ENCODE measurements at regions not wholly inside any gene's neighbourhood (a gene's known extent, or its start where the extent isn't known, plus 50 kb on each side); places are given as distances from the start of the nearest gene placed in this dataset.

DNA sequence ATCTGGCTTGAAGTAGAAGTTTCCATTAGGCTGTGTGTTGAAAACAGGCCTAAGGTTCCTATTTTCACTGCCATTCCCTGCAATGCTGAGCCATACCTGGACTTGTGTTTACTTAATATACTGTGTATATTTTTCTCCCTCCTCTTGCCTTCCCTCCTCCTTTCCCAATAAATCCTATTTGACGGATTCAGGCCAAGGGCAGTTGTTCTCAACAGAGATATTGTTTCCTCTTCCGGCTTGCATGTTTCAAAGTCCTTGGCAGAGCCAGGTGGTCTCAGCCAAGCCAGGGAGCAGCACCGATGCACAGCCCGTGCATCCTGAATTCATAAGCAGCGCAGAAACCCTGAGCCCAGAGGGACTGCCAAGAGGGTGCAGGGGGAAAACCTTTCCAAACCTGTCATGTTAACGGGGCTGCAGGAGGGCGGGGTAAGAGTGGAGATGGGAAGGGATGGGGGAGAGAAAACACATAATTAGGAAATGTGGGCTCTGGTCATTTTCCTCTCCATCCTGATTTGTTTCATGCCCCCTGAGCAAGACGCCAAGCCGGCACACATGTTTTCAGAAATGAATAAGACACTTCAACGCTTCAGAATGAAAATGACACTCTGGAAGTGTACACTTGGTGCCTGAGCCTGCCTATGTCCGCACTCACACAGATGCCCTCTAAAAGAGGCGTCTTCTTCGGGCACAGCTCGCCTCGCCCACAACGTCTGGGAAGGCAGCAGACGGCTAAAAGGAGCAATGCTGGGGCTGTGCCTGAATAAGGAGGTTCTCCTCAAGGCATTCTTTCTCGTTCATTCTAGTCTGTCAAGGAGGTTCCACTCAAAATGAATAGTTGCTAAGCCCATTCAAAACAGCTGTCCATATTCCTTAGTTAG is 149.3 kb upstream of the UBL3 start:
- Histone ChIP-seq H3K79me1 (ENCODE audit: low read depth, low read length) (no peaks in the 10 kb centered on the region), H3K4me3 (ENCODE audit: low read length in 2 of 2) (no peak overlapping the region), H3K27me3 (ENCODE audit: control insufficient read depth in 3 of 3, insufficient read depth in 3 of 3, low read depth in 1 of 3, low read length in 3 of 3) (no peaks in the 10 kb centered on the region), H3K14ac (ENCODE audit: low read length) (no peak overlapping the region), H3K27ac (replicated peaks; ENCODE audit: low read length) (no peak overlapping the region), H2AK5ac (ENCODE audit: low read depth, low read length) (no peak overlapping the region), H2BK15ac (ENCODE audit: low read length) (no peak overlapping the region), H2BK5ac (ENCODE audit: low read length) (no peak overlapping the region), H3K4me2 (ENCODE audit: insufficient read depth, low read length, poor library complexity, severe bottlenecking) (no peak overlapping the region), H4K91ac (ENCODE audit: low read depth, low read length, poor library complexity) (no peak overlapping the region), H3K18ac (ENCODE audit: low read length) (no peak overlapping the region), H3K4ac (ENCODE audit: low read length) (no peak overlapping the region), H2AFZ (ENCODE audit: low read length) (no peak overlapping the region), H3K23ac (ENCODE audit: low read depth, low read length, poor library complexity) (no peak overlapping the region), H3K4me1 (ENCODE audit: control insufficient read depth in 2 of 2, insufficient read depth in 1 of 2, low read depth in 1 of 2, low read length in 2 of 2) (peaks cover 0 to 2% of the 10 kb centered on the region in 2 donors), H3K36me3 (replicated peaks in 1 of 2; ENCODE audit: control insufficient read depth in 2 of 2, insufficient read depth in 2 of 2, low read length in 2 of 2) (no peaks in the 10 kb centered on the region), H3K9me3 (replicated peaks in 1 of 2; ENCODE audit: control insufficient read depth in 2 of 2, insufficient read depth in 1 of 2, low read depth in 1 of 2, low read length in 2 of 2) (no peaks in the 10 kb centered on the region), H2BK12ac (ENCODE audit: low read length) (no peak overlapping the region), H3K9ac (ENCODE audit: low read depth, low read length, poor library complexity) (no peak overlapping the region), H2BK120ac (ENCODE audit: low read depth, low read length) (no peak overlapping the region), H4K8ac (ENCODE audit: low read depth, low read length) (no peak overlapping the region)
- WGBS, 2 donors (ENCODE audit: extremely low coverage in 2 of 2, insufficient read length in 2 of 2, insufficient replicate concordance in 1 of 2) = no CpG with 5 or more reads among the region's 18 CpGs
- no peak for DNase-seq (ENCODE audit: low spot score)

- Histone ChIP-seq H2AK5ac (ENCODE audit: low read depth, low read length) (no peak overlapping the region), H3K9me3 (replicated peaks in 1 of 2; ENCODE audit: control insufficient read depth in 2 of 2, insufficient read depth in 1 of 2, low read depth in 1 of 2, low read length in 2 of 2) (no peaks in the 10 kb centered on the region), H2BK120ac (ENCODE audit: low read depth, low read length) (no peak overlapping the region), H4K8ac (ENCODE audit: low read depth, low read length) (no peak overlapping the region), H3K14ac (ENCODE audit: low read length) (no peak overlapping the region), H3K23ac (ENCODE audit: low read depth, low read length, poor library complexity) (no peak overlapping the region), H2BK5ac (ENCODE audit: low read length) (no peak overlapping the region), H3K4me1 (ENCODE audit: control insufficient read depth in 2 of 2, insufficient read depth in 1 of 2, low read depth in 1 of 2, low read length in 2 of 2) (peaks cover 0 to 2% of the 10 kb centered on the region in 2 donors), H4K91ac (ENCODE audit: low read depth, low read length, poor library complexity) (no peak overlapping the region), H2BK12ac (ENCODE audit: low read length) (no peak overlapping the region), H3K18ac (ENCODE audit: low read length) (no peak overlapping the region), H2AFZ (ENCODE audit: low read length) (no peak overlapping the region), H2BK15ac (ENCODE audit: low read length) (no peak overlapping the region), H3K79me1 (ENCODE audit: low read depth, low read length) (no peaks in the 10 kb centered on the region), H3K4ac (ENCODE audit: low read length) (no peak overlapping the region), H3K36me3 (replicated peaks in 1 of 2; ENCODE audit: control insufficient read depth in 2 of 2, insufficient read depth in 2 of 2, low read length in 2 of 2) (no peaks in the 10 kb centered on the region), H3K27me3 (ENCODE audit: control insufficient read depth in 3 of 3, insufficient read depth in 3 of 3, low read depth in 1 of 3, low read length in 3 of 3) (no peaks in the 10 kb centered on the region), H3K4me2 (ENCODE audit: insufficient read depth, low read length, poor library complexity, severe bottlenecking) (no peak overlapping the region), H3K27ac (replicated peaks; ENCODE audit: low read length) (no peak overlapping the region), H3K4me3 (ENCODE audit: low read length in 2 of 2) (no peak overlapping the region), H3K9ac (ENCODE audit: low read depth, low read length, poor library complexity) (no peak overlapping the region)
- WGBS, 2 donors (ENCODE audit: extremely low coverage in 2 of 2, insufficient read length in 2 of 2, insufficient replicate concordance in 1 of 2) = no CpG with 5 or more reads among the region's 8 CpGs
- DNase-seq (ENCODE audit: low spot score) = no peak
Observed at GRCh38 chr13:29996316-29996715, 145.9 kb upstream of the UBL3 start.

DNA sequence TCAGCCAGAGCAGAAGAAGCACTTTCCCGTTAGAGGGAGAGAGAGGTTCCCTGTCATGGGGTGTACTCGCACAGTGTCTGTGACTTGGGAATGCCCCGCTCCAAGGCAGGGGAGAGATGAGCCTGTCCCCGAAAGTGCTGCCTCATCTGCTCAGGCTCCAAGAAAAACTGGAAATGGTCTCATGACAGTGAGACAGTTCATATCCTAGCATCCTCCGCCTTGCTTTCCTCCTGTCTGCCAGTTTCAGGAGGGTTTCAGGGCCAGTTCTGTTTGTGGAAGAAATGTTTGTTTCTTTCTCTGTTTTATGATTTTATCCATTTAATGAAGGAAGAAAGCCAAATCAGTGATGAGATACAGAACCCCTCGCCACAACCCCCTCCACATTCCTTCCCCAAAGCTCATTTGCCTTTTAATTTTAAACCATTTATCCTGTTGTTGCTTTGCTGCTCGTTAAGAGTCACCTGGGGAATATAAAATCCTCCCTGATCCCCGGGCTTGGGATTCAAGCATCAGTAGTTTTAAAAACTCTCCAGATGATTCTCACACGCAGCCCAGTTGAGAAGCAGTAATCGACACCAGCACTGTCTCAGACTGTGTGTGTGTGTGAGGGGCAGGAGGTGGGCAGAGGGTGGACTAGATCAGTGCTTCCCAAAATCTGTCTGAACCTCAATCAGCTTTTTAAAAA is 144.6 kb upstream of the UBL3 start:
- Histone ChIP-seq H3K4me1 (ENCODE audit: control insufficient read depth in 2 of 2, insufficient read depth in 1 of 2, low read depth in 1 of 2, low read length in 2 of 2) (peaks cover 0 to 2% of the 10 kb centered on the region in 2 donors), H4K91ac (ENCODE audit: low read depth, low read length, poor library complexity) (no peak overlapping the region), H3K79me1 (ENCODE audit: low read depth, low read length) (no peaks in the 10 kb centered on the region), H3K23ac (ENCODE audit: low read depth, low read length, poor library complexity) (no peak overlapping the region), H2BK5ac (ENCODE audit: low read length) (no peak overlapping the region), H2BK15ac (ENCODE audit: low read length) (no peak overlapping the region), H2AFZ (ENCODE audit: low read length) (no peak overlapping the region), H3K4me3 (ENCODE audit: low read length in 2 of 2) (no peak overlapping the region), H4K8ac (ENCODE audit: low read depth, low read length) (no peak overlapping the region), H2AK5ac (ENCODE audit: low read depth, low read length) (no peak overlapping the region), H3K18ac (ENCODE audit: low read length) (peak overlapping the region; percentile 32), H3K4ac (ENCODE audit: low read length) (no peak overlapping the region), H3K9ac (ENCODE audit: low read depth, low read length, poor library complexity) (no peak overlapping the region), H2BK120ac (ENCODE audit: low read depth, low read length) (no peak overlapping the region), H3K36me3 (replicated peaks in 1 of 2; ENCODE audit: control insufficient read depth in 2 of 2, insufficient read depth in 2 of 2, low read length in 2 of 2) (no peaks in the 10 kb centered on the region), H2BK12ac (ENCODE audit: low read length) (no peak overlapping the region), H3K27ac (replicated peaks; ENCODE audit: low read length) (no peak overlapping the region), H3K14ac (ENCODE audit: low read length) (no peak overlapping the region), H3K4me2 (ENCODE audit: insufficient read depth, low read length, poor library complexity, severe bottlenecking) (no peak overlapping the region), H3K9me3 (replicated peaks in 1 of 2; ENCODE audit: control insufficient read depth in 2 of 2, insufficient read depth in 1 of 2, low read depth in 1 of 2, low read length in 2 of 2) (no peaks in the 10 kb centered on the region), H3K27me3 (ENCODE audit: control insufficient read depth in 3 of 3, insufficient read depth in 3 of 3, low read depth in 1 of 3, low read length in 3 of 3) (no peaks in the 10 kb centered on the region)
- no CpG with 5 or more reads among the region's 10 CpGs for WGBS, 2 donors (ENCODE audit: extremely low coverage in 2 of 2, insufficient read length in 2 of 2, insufficient replicate concordance in 1 of 2)
- DNase-seq (ENCODE audit: low spot score) = no peak

GRCh38 chr13:29993716-29994488 is 143.5 kb upstream of the UBL3 start:
- H3K9ac ChIP-seq (ENCODE audit: low read depth, low read length, poor library complexity) = no peak overlapping the region
- H3K18ac ChIP-seq (ENCODE audit: low read length) = no peak overlapping the region
- peaks cover 0 to 2% of the 10 kb centered on the region in 2 donors for H3K4me1 ChIP-seq (ENCODE audit: control insufficient read depth in 2 of 2, insufficient read depth in 1 of 2, low read depth in 1 of 2, low read length in 2 of 2)
- H3K27ac ChIP-seq (replicated peaks; ENCODE audit: low read length) = no peak overlapping the region
- H4K8ac ChIP-seq (ENCODE audit: low read depth, low read length) = no peak overlapping the region
- H3K79me1 ChIP-seq (ENCODE audit: low read depth, low read length) = no peaks in the 10 kb centered on the region
- WGBS, 2 donors (ENCODE audit: extremely low coverage in 2 of 2, insufficient read length in 2 of 2, insufficient replicate concordance in 1 of 2) = no CpG with 5 or more reads among the region's 12 CpGs
- no peak overlapping the region for H2BK15ac ChIP-seq (ENCODE audit: low read length)
- no peak for DNase-seq (ENCODE audit: low spot score)
- no peaks in the 10 kb centered on the region for H3K36me3 ChIP-seq (replicated peaks in 1 of 2; ENCODE audit: control insufficient read depth in 2 of 2, insufficient read depth in 2 of 2, low read length in 2 of 2)
- H3K4me3 ChIP-seq (ENCODE audit: low read length in 2 of 2) = no peak overlapping the region
- H4K91ac ChIP-seq (ENCODE audit: low read depth, low read length, poor library complexity) = no peak overlapping the region
- no peak overlapping the region for H2BK5ac ChIP-seq (ENCODE audit: low read length)
- H3K14ac ChIP-seq (ENCODE audit: low read length) = no peak overlapping the region
- no peaks in the 10 kb centered on the region for H3K27me3 ChIP-seq (ENCODE audit: control insufficient read depth in 3 of 3, insufficient read depth in 3 of 3, low read depth in 1 of 3, low read length in 3 of 3)
- no peak overlapping the region for H2AFZ ChIP-seq (ENCODE audit: low read length)
- H2BK12ac ChIP-seq (ENCODE audit: low read length) = no peak overlapping the region
- H3K4me2 ChIP-seq (ENCODE audit: insufficient read depth, low read length, poor library complexity, severe bottlenecking) = no peak overlapping the region
- H2BK120ac ChIP-seq (ENCODE audit: low read depth, low read length) = no peak overlapping the region
- no peak overlapping the region for H2AK5ac ChIP-seq (ENCODE audit: low read depth, low read length)
- no peak overlapping the region for H3K23ac ChIP-seq (ENCODE audit: low read depth, low read length, poor library complexity)
- no peak overlapping the region for H3K4ac ChIP-seq (ENCODE audit: low read length)
- no peaks in the 10 kb centered on the region for H3K9me3 ChIP-seq (replicated peaks in 1 of 2; ENCODE audit: control insufficient read depth in 2 of 2, insufficient read depth in 1 of 2, low read depth in 1 of 2, low read length in 2 of 2)
